GM19395 (cell line): ENCODE measurements at regions not wholly inside any gene's neighbourhood (a gene's known extent, or its start where the extent isn't known, plus 50 kb on each side); places are given as distances from the start of the nearest gene placed in this dataset.
"Not testable (repeated sequence)": the region's sequence is repeated elsewhere in the genome, so short reads cannot be mapped to it uniquely, and the experiment has no call there.

Experiments
- ATAC-seq: cut with Tn5 transposase; IDR thresholded peaks from one replicate; pipeline ENCODE4 v1.9.1; 2021; ENCODE audit warnings: mild to moderate bottlenecking, moderate library complexity; ENCODE audit not compliant: unreplicated experiment

DNA sequence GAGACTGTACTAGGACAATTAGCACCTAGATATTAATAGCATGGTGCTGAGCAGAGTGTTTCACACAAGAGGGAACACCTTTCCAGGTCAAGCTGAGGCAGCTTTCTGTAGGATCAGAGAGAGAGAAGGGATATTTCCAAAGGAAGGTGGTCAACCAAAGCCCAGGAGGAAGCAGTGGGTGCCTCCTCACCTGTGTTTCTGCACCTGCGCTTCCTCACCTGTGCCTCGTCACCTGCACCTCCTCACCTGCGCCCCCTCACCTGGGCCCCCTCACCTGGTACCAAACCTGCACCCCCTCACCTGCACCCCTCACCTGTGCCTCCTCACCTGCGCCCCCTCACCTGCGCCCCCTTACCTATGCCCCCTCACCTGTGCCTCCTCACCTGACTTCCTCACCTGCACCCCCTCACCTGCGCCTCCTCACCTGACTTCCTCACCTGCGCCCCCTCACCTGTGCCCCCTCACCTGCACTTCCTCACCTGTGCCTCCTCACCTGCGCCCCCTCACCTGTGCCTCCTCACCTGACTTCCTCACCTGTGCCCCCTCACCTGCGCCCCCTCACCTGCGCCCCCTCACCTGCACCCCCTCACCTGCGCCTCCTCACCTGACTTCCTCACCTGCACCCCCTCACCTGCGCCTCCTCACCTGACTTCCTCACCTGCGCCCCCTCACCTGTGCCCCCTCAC lies 67.9 kb downstream of the TTLL2 start:
- no peak for ATAC-seq

DNA sequence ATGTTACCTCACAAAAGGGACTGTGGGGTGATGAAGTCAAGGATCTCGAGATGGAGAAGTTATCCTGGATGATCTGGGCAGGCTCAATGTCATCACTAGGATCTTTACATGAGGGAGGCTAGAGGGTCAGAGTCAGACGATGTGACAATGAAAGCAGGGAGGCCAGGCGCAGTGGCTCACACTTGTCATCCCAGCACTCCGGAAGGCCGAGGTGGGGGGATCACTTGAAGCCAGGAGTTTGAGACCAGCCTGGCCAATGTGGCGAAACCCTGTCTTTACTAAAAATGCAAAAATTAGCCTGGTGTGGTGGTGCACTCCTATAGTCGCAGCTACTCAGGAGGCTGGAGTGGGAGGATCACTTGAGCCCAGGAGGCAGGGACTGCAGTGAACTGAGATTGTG lies 68.8 kb downstream of the TTLL2 start:
- no peak for ATAC-seq

DNA sequence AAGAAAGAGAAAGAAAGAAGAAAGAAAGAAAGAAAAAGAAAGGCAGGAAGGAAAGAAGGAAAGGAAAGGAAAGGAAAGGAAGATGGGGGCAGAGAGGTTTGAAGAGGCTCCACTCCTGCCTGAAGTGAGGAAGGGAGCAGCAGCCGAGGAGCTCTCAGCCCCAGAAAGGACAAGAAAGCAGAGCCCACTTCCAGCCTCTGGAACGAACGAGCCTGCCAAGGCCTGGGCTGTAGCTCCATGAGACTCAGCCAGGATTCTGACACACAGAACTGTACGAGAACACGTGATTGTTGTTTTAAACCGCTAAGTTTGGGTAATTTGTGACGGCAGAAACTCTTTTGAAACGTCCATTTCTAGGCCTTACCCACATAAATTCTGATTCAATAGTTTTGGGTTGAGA lies 69.5 kb downstream of the TTLL2 start:
- ATAC-seq: no peak

DNA sequence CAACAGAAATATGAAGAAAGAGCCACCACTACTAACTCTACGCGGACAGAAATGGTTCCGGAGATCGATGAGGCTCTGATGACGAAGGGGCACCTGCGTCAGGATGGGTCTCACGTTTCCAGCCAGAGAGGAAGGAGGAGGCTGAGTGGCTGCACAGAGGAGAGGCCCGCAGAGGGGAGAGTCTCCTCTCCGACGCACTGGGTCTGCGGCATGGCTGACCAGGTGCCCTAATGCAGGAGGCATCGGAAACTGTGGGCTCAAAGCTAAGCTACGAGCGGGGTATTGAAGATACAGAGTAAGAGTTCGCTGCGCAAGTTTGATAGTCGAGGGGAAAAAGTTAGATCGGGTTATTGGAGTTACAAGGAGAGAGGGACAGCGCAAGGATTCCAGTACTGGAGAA lies 69.9 kb downstream of the TTLL2 start:
- ATAC-seq: no peak

DNA sequence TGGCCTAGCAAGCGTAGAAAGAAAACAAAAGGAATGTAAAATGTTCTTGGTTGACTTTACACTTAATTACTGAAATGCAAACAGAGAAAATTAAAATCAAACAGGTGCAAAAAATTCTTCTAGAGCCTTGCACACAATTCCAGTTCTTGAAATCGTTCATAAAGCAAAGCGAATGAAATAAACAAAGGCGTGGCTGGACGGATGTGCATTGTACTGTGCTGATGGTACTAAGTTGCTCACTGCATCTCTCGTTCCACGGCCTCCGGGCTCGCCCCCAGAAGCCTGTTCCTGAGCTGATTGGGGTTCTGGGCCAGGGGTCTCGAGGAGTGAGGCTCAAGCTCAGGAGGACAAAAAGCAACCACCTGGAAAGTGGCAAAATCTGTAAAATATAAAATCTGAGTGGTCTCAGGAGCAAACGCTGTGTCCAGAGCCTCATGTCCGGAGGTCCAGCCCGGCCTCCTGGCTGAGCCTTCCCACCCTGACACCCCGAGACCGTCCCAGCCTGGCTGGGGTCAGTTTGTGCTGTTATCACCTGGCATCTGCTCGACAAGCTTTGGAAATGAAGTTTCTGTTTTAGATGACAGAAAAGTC lies 71.3 kb downstream of the TTLL2 start:
- no peak for ATAC-seq

DNA sequence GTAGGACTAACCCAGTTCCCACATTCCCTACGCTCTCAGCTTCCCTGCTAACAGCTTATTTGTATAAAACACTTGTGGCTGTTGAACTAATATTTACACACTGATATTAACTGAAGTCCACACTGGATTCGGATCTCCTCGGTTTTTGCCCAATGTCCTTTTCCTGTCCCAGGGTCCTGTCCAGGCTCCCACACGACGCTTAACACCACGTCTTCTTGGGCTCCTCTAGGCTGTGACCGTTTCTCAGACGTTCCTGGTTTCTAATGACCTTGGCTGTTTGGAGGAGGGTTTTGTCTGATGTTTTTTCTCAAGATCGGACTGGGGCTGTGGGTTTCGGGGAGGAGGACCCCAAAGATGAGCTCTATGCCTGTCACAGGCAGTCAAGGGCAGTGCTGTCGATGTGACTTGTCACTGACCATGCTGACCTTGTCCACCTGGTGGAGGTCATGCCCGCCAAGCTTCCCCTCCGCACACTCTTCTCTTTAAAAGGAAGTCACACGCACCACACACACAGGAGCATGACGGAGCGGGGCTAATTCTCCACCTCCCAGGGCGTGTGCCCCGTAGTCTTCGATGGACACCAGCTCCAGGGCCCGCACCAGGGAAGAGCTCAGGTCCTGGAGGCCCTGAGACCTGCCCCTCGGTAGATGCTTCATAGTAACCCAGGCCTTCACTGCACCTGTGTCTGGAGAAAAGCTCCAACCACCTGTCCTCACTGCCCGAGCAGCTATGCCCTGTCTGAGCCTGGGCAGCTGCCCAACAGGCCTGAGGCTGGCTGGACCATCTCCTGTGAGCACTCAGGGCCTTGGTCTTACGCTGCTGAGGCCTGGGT lies 72.0 kb downstream of the TTLL2 start:
- ATAC-seq: no peak

DNA sequence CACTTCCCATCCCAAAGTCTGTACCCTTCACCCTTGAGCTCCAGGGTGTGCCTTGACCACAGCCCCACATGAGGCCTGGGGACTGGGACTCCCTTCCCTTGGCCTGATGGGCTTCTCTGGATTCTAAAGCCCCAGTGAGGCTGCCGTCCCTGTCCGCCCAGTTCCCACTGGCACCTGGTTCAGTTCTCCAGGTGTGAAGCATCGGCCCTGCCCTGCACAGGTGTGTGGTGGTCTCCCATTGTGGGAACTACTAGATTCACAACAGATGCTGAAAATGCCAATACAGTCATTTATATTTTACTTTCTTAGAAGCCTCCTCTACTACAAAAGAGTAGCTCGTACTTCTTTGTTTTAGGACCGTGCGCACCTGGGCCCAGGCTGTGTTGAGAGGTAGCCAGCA lies 72.8 kb downstream of the TTLL2 start:
- ATAC-seq: no peak

DNA sequence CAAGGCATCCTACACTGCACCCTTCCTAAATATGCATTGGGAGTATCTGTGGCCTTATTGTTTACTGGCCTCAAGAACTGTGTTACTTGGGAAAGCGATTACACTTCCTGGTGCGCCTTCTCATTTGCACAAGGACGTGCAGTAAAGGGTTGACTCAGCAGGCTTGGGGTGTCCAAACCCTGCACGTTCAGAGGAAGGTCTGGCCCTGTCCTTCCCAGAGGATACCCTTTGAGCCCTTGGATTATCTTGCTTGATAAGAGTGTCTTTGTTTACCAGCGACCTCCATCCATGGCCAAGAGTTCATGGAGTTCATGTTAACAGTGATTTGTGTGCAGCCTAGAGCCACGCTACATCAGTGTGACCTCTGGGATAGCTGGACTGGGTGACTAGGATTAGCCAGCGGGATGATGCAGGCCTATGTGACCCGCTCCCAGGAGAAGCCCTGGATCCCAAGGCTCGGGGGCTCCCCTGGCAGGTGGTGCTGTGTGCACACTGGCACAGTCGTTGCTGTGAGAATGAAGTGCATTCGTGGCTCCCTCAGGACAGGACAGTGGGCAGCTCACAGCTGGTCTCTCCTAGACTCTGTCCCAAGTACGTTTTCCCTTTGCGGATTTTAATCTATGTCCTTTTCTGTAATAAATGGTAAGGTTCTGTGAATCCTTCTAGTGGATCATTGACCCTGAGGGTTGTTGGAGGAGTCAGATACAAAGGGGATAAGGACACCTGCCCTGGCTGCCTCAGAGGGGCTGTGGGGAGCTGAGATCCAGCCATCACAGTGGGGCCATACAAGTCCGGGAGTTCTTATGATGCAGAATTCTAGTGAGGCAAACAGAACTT lies 73.5 kb downstream of the TTLL2 start:
- no peak for ATAC-seq

DNA sequence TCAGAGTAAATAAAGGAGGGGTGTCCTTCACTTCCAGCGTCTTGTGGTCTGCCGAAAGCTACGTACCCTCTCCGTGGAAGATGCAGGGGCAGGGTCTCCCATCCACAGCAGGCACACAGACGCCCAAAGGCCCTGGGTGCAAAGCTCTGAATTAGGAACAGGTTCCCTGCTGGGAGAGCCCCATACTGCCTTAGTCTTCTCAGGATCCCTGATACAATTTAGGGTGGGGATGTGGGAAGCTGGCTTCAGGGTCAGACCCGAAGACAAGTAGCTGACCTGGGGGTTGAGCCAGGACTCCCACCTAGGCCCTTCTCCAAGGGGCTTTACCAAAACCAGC lies 74.1 kb downstream of the TTLL2 start:
- no peak for ATAC-seq

DNA sequence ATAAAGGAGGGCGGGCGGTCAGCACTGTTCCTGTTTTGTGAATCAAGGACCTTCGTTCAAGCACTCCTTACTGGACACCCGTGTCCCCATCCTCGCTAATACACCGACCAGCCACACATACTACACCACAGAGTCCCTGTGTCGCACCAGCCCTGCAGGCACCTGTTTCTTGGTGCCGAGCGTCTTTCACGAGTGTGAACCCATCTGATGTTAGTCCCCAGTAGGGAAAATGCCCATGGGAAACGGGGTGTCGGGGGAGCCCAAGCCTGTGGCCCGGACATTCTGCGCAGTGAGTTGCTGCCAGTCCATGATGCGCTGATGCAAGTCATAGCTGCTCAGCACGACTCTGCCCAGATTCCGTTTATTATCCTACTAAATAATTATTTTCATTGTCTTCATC lies 74.7 kb downstream of the TTLL2 start:
- no peak for ATAC-seq

DNA sequence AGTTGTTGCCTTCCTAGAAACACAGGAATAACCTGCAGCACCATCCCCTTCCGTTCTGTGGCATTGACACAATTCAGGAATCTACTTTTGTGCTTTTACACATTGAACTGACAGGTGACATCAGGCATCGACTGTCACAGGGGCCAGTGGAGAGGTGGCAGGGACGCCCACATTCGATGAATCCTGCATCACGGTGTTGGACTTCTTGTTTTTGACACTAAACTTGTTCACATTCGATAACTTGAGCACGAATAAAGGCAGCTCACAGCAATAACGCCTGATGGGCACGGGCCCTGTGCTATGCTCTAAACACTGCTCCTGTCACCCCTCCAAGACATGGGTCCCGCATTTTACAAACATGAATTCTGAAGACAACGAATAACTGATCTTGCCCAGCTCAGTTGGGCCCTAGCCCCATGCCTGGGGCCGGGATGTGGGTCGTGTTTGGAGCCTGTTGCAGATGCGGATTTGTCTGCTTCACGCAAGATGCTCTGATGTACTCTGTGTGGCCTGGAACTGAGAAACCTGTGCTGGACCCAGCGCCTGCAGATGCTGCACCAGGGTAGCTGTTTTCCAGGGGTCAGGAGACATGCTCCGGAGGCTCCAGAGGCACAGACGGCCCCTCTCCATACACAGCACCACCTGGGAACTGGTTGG lies 75.7 kb downstream of the TTLL2 start:
- ATAC-seq: no peak

DNA sequence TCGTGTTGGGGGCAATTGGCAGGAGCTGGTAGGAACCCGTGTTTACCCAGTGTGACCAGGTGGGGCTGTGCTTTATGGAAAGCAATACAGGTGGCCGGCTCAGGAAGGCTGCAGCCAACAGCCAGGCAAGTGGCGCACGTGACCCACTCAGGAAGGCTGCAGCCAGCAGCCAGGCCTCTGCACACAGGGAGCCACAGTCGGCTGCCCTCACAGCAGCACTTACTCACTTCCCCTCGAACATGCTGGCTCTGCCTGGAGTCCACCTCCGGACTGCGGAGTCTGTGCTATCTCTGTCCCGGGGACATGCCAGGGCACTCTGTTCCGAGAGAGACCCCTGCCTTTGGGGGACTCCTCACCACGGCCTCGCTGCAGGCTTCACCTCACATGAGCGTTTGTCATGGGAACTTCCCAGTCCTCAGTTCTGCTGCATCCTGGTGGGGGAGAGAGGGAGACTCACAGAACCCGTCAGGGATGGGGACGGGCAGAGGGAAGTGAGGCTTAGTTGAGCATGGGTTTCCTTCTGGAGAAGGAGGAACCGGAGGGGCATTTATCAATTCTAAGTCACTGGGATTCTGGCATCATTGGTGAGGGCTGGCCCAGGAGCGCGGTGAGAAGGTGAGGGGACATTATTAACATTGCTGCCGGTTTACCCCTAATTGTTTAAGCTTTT lies 76.8 kb downstream of the TTLL2 start:
- ATAC-seq: no peak

DNA sequence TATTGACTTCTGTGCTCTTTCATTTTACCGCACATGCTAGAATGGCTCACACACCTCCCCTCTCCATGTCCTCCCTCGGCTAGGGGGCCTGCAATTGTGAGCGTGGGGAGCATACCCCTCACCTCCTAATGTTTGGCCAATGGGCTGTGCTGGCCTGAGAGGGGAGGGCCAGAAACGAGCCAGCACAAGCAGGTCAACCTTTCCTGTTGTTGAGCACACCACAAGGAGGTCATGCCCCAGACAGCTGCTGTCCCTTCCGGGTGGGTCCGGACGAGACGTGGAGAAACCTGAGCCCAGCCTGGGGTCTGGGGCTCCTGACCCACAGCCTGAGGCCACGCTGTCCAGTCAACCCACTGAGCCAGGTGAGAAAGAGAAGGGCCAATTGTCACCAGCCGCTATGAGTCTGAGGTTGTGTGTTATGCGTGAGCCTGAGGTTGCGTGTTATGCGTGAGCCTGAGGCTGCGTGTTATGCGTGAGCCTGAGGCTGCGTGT lies 77.4 kb downstream of the TTLL2 start:
- ATAC-seq: no peak

DNA sequence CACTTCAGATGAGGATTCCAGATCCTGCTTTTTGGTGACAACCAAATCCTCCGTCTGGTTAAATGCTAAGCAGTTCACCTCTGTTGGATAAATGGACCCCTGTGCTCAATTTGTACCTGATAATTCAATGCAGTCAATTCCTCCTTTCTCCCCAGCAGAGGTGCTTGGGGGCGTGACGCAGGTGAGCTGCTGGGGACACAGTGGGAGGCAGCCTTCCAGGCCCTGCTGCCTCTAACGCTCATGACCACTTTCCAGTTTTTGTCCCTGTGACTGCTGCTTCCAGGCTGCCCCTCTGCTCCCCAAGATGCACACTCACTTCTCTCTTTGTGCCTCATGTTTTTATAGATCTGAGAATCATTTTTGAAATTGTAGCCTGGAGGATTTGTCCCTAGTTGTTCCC lies 78.5 kb downstream of the TTLL2 start:
- no peak for ATAC-seq

DNA sequence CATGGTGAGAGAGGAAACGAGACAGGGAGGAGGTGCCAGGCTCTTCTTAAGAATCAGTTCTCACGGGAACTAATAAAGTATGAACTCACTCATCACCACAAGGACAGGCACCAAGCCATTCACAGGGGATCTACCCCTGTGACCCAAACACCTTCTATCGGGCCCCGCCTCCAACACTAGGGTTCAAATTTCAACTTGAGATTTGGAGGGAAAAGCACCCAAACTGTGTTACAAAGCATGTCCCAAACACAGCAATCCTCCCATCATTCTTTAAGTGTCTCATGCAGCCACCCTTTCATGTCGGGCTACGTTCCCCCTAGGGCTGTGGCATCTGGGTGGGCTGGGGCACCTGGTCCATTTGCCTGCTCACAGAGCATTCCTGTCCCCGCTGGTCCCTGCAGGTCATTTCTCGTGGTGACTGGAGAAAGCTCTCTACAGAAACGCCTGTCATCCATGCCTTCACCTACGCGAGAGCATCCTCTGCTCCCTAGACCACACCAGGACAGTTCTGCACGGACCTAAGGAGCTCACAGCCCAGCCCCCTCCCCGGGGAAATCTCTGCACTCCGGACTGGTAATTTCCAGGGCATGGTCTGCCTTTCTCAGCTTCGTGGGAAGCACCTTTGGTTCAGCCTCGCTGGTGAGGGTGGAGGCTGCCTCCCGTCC lies 79.6 kb downstream of the TTLL2 start:
- ATAC-seq: no peak

DNA sequence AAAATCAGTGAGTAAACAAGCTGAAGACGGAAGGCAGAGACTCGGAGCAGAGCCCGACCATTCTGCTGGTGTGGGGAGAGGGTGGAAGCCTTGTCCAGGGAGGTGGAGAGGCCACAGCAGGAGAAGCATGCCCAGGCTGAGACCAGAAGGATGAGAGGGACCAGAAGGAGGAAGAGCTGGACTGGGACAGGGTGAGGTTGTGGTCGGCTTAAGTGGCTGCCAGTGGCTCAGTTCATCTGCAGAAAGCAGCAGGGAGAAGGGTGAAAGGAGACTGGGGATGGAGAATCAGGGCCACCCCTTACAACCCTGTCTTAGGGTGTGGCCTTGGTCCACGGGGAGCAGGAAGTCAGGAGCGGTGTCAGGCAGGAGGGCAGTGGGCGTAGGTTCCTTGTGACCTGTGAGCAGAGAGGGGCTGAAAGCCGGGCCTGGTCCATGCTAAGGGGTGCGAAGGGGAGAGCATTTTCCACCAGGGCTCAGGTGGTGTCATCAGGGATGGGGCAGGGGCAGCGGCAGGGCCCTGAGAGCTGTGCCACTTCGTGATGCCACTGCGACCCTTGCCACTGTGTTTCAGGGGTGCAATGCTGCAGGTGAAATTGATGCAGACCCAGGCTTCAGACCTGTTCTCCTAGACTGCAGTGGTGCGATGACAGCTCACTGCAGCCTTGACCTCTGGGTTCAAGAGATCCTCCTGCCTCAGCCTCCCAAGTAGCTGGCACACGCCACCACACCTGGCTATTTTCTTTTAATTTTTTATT lies 81.1 kb downstream of the TTLL2 start:
- no peak for ATAC-seq

DNA sequence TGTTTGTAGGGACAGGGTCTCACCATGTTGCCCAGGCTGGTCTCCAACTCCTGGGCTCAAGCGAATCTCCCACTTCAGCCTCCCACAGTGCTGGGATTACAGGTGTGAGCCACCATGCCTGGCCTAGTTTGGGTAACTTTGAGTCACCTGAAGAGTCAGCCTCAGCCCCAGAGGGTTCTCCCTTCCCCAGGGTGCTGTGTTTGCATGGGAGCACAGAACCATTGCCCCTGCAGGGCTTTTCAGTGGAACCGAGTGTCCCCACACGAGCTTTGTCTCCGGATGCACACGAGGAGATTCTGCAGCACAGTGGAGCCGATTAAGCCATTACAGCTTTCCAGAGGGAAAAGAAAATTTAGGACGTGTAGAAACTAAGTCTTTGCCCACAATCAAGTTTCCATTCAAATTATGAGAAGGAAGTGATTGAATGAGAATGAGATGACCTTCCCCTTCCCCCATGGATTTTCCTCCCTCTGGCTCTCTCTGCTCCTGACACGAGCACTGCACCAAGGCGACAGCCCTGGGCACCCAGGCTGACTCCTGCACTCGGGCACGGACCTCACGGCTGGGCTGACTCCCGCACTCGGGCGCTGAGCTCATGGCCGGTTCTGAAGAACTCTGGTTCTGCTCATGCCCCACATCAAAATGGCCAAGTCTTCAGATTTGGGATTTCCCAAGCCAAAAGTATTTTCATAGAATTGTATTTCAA lies 81.8 kb downstream of the TTLL2 start:
- ATAC-seq: not testable (repeated sequence)
